Keratinocyte (primary cell): ENCODE measurements at regions not wholly inside any gene's neighbourhood (a gene's known extent, or its start where the extent isn't known, plus 50 kb on each side); places are given as distances from the start of the nearest gene placed in this dataset.

ENCODE experiments used
- DNase-seq: peaks from one replicate; pipeline ENCODE4 v3.0.0-alpha.2; 2011; ENCODE audit warnings: low read depth, missing footprints, low spot score
- FAIRE-seq: peaks from 2 replicates; lab custom pipeline; 2011; peaks lifted over from hg19 to GRCh38; lab: Jason Lieb, UNC
- H2AFZ ChIP-seq: 2 replicates; pipeline ENCODE4 v1.6.0; 2012; ENCODE audit warnings: low read length, control low read depth, inconsistent platforms; ENCODE audit not compliant: control insufficient read depth
- H3K27ac ChIP-seq: 2 replicates; pipeline ENCODE4 v1.5.1; 2011; ENCODE audit warnings: low read length; ENCODE audit not compliant: control insufficient read depth, insufficient read depth
- H3K27me3 ChIP-seq: 3 replicates; pipeline ENCODE4 v1.6.0; 2011; ENCODE audit warnings: low read length; ENCODE audit not compliant: control insufficient read depth, insufficient read depth; ENCODE audit errors: extremely low read depth
- H3K36me3 ChIP-seq, 2 experiments: 2 replicates in 1 of 2; 3 replicates in 1 of 2; pipeline ENCODE4 v1.5.1; 2011; ENCODE audit warnings: low read length in 2 of 2, mild to moderate bottlenecking in 1 of 2; ENCODE audit not compliant: control insufficient read depth in 2 of 2, insufficient read depth in 2 of 2; ENCODE audit errors: extremely low read depth in 1 of 2
- H3K4me1 ChIP-seq: 3 replicates; pipeline ENCODE4 v1.5.1; 2011; ENCODE audit warnings: low read length; ENCODE audit not compliant: control insufficient read depth, insufficient read depth; ENCODE audit errors: extremely low read depth
- H3K4me2 ChIP-seq: 3 replicates; pipeline ENCODE4 v1.6.0; 2011; ENCODE audit warnings: low read depth, low read length; ENCODE audit not compliant: control insufficient read depth, insufficient read depth; ENCODE audit errors: extremely low read depth
- H3K4me3 ChIP-seq, 3 experiments: fragments of 200-600 bp in 1 of 3; sonication (generic) in 1 of 3; 2 replicates in 2 of 3; 3 replicates in 1 of 3; pipeline ENCODE4 v1.5.1; 2011 to 2016; ENCODE audit warnings: low read length in 3 of 3, mild to moderate bottlenecking in 3 of 3, control low read depth in 2 of 3, inconsistent platforms in 1 of 3, low read depth in 1 of 3, mixed read lengths in 1 of 3, mixed run types in 1 of 3, moderate library complexity in 1 of 3; ENCODE audit not compliant: control insufficient read depth in 2 of 3, insufficient read depth in 2 of 3; ENCODE audit errors: extremely low read depth in 1 of 3
- H3K79me2 ChIP-seq: 2 replicates; pipeline ENCODE4 v1.6.0; 2012; ENCODE audit warnings: low read length; ENCODE audit not compliant: control insufficient read depth, insufficient read depth
- H3K9ac ChIP-seq: 3 replicates; pipeline ENCODE4 v1.6.0; 2011; ENCODE audit warnings: low read length; ENCODE audit not compliant: control insufficient read depth, insufficient read depth; ENCODE audit errors: extremely low read depth
- H3K9me1 ChIP-seq: 3 replicates; pipeline ENCODE4 v1.6.0; 2011; ENCODE audit warnings: low read length; ENCODE audit not compliant: control insufficient read depth, insufficient read depth; ENCODE audit errors: extremely low read depth
- H3K9me3 ChIP-seq: 2 replicates; pipeline ENCODE4 v1.5.1; 2012; ENCODE audit warnings: low read depth, low read length; ENCODE audit not compliant: control insufficient read depth
- H4K20me1 ChIP-seq: 3 replicates; pipeline ENCODE4 v1.6.0; 2011; ENCODE audit warnings: low read length; ENCODE audit not compliant: control insufficient read depth, insufficient read depth; ENCODE audit errors: extremely low read depth
- CTCF ChIP-seq, 3 experiments: IDR thresholded peaks in 1 of 3; conservative IDR thresholded peaks in 1 of 3; optimal IDR thresholded peaks in 1 of 3; 2 replicates in 2 of 3; 3 replicates in 1 of 3; pipeline versions ENCODE3 to v1.5.1; 2011; ENCODE audit warnings: low read length in 3 of 3, mild to moderate bottlenecking in 3 of 3, moderate library complexity in 2 of 3, control low read depth in 1 of 3, inconsistent platforms in 1 of 3; ENCODE audit not compliant: insufficient read depth in 2 of 3; ENCODE audit errors: extremely low read depth in 1 of 3
- EZH2 ChIP-seq: IDR thresholded peaks from one replicate; pipeline ENCODE4 v1.6.1; 2012; ENCODE audit warnings: inconsistent platforms, mild to moderate bottlenecking, low read length, moderate library complexity
- dilution Hi-C: fragments of 300-500 bp; cut with MboI; formaldehyde crosslinking; loops from one replicate; pipeline ENCODE4 v1.7.0; 2020; ENCODE audit warnings: low sequenced_read_pairs; ENCODE audit not compliant: extremely low pct_ligation_motif_present

GRCh38 chr10:34911661-34912205, 96.6 kb upstream of the PARD3 start:
- DNase-seq: no peak
- TF ChIP-seq CTCF (optimal IDR thresholded peaks at IDR 0.05 in 1 of 3, IDR thresholded peaks at IDR 0.05 in 1 of 3, conservative IDR thresholded peaks at IDR 0.05 in 1 of 3; ENCODE audit: extremely low read depth in 1 of 3, insufficient read depth in 2 of 3, low read length in 3 of 3) (no peak), EZH2 (no peak)
- dilution Hi-C loops: no loop called here

GRCh38 chr10:34908481-34908880, 93.4 kb upstream of the PARD3 start:
- Histone ChIP-seq H3K27me3 (no peaks in the 10 kb centered on the region), H3K79me2 (no peaks in the 10 kb centered on the region), H3K9me3 (no peaks in the 10 kb centered on the region), H3K4me1 (peaks cover 18% of the 10 kb centered on the region), H3K27ac (no peak overlapping the region), H4K20me1 (no peaks in the 10 kb centered on the region), H3K4me2 (no peak overlapping the region), H3K9me1 (no peaks in the 10 kb centered on the region), H2AFZ (no peak overlapping the region), H3K9ac (no peak overlapping the region), H3K36me3 (no peaks in the 10 kb centered on the region), H3K4me3 (no peak overlapping the region)
- dilution Hi-C loops: no loop called here
- TF ChIP-seq CTCF (optimal IDR thresholded peaks at IDR 0.05 in 1 of 3, IDR thresholded peaks at IDR 0.05 in 1 of 3, conservative IDR thresholded peaks at IDR 0.05 in 1 of 3; ENCODE audit: extremely low read depth in 1 of 3, insufficient read depth in 2 of 3, low read length in 3 of 3) (no peak), EZH2 (no peak)
- no peak for FAIRE-seq
- no peak for DNase-seq

More at GRCh38 chr10:34911661-34912205, 96.6 kb upstream of the PARD3 start:
- H3K4me1 ChIP-seq: peaks cover 6% of the 10 kb centered on the region
- H3K9me3 ChIP-seq: no peaks in the 10 kb centered on the region
- H3K9me1 ChIP-seq: no peaks in the 10 kb centered on the region
- H3K36me3 ChIP-seq: no peaks in the 10 kb centered on the region
- no peak overlapping the region for H3K4me2 ChIP-seq
- no peaks in the 10 kb centered on the region for H4K20me1 ChIP-seq
- H3K79me2 ChIP-seq: no peaks in the 10 kb centered on the region
- H3K9ac ChIP-seq: no peak overlapping the region
- no peak overlapping the region for H3K4me3 ChIP-seq
- no peak overlapping the region for H3K27ac ChIP-seq
- H2AFZ ChIP-seq: no peak overlapping the region
- H3K27me3 ChIP-seq: no peaks in the 10 kb centered on the region
- FAIRE-seq: no peak
